TTC549 (cell line): ENCODE measurements at regions not wholly inside any gene's neighbourhood (a gene's known extent, or its start where the extent isn't known, plus 50 kb on each side); places are given as distances from the start of the nearest gene placed in this dataset.
"Not testable (repeated sequence)": the region's sequence is repeated elsewhere in the genome, so short reads cannot be mapped to it uniquely, and the experiment has no call there.

Experiments
- FAIRE-seq: peaks from 2 replicates; lab custom pipeline; 2012; peaks lifted over from hg19 to GRCh38; lab: Jason Lieb, UNC

- no peak for FAIRE-seq
Measured at GRCh38 chr17:70323269-70323668, 153.9 kb downstream of the KCNJ2 start.

GRCh38 chr17:70324031-70324430 lies 154.7 kb downstream of the KCNJ2 start:
- FAIRE-seq = no peak

GRCh38 chr17:70327279-70327678 lies 157.9 kb downstream of the KCNJ2 start:
- FAIRE-seq = no peak

GRCh38 chr17:70327723-70328122 lies 158.4 kb downstream of the KCNJ2 start:
- no peak for FAIRE-seq

GRCh38 chr17:70329721-70330120 lies 160.4 kb downstream of the KCNJ2 start:
- no peak for FAIRE-seq

GRCh38 chr17:70331066-70331465 lies 161.7 kb downstream of the KCNJ2 start:
- FAIRE-seq = not testable (repeated sequence)

- no peak for FAIRE-seq
Measured at GRCh38 chr17:70332356-70333210, 163.3 kb downstream of the KCNJ2 start.

- FAIRE-seq = no peak
Measured at GRCh38 chr17:70336411-70336810, 167.1 kb downstream of the KCNJ2 start.

GRCh38 chr17:70338946-70339354 lies 169.6 kb downstream of the KCNJ2 start:
- no peak for FAIRE-seq

- no peak for FAIRE-seq
Measured at GRCh38 chr17:70343114-70343513, 173.8 kb downstream of the KCNJ2 start.

- FAIRE-seq = no peak
Measured at GRCh38 chr17:70344386-70345060, 175.2 kb downstream of the KCNJ2 start.

GRCh38 chr17:70345061-70345460 lies 175.7 kb downstream of the KCNJ2 start:
- FAIRE-seq = no peak

- FAIRE-seq = no peak
Measured at GRCh38 chr17:70352834-70353233, 183.5 kb downstream of the KCNJ2 start.

- no peak for FAIRE-seq
Measured at GRCh38 chr17:70353408-70354092, 184.2 kb downstream of the KCNJ2 start.

- FAIRE-seq = no peak
Measured at GRCh38 chr17:70355185-70355584, 185.9 kb downstream of the KCNJ2 start.

GRCh38 chr17:70357190-70357589 lies 187.9 kb downstream of the KCNJ2 start:
- FAIRE-seq = no peak

- FAIRE-seq = no peak
Measured at GRCh38 chr17:70365091-70365583, 195.8 kb downstream of the KCNJ2 start.

GRCh38 chr17:70366386-70366785 lies 197.1 kb downstream of the KCNJ2 start:
- no peak for FAIRE-seq

GRCh38 chr17:70368011-70368410 lies 198.7 kb downstream of the KCNJ2 start:
- no peak for FAIRE-seq

GRCh38 chr17:70369391-70369790 lies 200.1 kb downstream of the KCNJ2 start:
- no peak for FAIRE-seq

- FAIRE-seq = no peak
Measured at GRCh38 chr17:70370816-70371215, 201.5 kb downstream of the KCNJ2 start.

- FAIRE-seq = no peak
Measured at GRCh38 chr17:70373369-70373768, 204.0 kb downstream of the KCNJ2 start.

GRCh38 chr17:70374496-70374895 lies 205.2 kb downstream of the KCNJ2 start:
- no peak for FAIRE-seq
